ENCODE measurements at regions not wholly inside any gene's neighbourhood (a gene's known extent, or its start where the extent isn't known, plus 50 kb on each side); places are given as distances from the start of the nearest gene placed in this dataset.
"Not testable (repeated sequence)": the region's sequence is repeated elsewhere in the genome, so short reads cannot be mapped to it uniquely, and the experiment has no call there.

DNA sequence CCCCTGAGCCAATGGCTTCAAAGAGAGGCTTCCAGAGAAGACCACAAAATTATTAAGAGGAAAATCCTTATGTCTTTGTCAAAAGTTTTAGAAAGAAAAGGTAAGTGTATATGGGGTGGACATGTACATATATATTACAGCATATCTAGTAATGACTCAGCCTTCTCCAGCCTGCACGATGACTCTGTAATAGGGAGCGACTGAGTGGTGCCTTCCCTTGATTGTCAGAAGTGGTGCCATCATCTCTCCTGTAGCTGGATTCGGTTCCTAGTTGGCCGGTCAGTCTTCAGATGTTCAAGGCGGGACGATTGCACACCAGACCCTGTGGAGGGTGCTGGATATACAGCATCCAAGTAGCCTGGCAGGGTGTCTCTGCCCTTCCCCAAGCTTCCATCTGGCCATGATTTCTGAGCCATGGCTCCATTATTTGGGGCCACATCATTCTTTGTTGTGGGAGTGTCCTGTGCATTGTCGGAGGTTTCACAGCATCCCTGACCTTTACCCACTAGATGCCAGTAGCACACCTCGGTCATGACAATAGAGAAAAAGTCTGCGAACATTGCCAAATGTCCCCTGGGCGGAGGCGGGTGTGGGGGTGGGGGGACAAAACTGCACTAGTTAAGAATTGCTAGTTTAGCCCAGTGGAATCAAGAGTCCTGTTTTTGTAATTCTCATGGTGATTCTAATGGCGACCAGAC lies 206.2 kb upstream of the KAZN start:
- no peak for DNase-seq

DNA sequence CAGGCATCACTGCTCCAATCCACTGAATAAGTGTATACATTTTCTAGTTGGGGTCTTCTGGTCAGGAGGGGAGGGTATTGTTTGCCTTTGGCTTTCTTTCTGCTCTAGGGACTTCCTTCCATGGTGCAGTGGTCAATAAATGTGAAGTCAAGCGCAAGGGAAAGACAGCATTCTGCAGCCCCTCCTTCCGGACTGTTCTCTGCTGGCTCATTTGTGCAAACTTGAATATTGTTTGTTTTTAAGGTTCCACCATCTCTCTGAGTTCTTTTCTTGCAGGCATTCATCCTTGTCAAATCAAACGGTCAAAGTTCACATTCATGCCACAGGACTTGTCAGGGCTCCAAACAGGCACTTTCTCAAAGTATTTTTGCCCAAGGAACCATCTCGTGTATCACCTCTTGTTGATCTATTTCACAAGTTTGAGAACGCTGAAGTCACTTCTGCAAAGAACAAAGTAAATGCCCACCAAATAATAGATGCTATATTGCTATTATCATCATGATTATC lies 205.6 kb upstream of the KAZN start:
- no peak for DNase-seq

DNA sequence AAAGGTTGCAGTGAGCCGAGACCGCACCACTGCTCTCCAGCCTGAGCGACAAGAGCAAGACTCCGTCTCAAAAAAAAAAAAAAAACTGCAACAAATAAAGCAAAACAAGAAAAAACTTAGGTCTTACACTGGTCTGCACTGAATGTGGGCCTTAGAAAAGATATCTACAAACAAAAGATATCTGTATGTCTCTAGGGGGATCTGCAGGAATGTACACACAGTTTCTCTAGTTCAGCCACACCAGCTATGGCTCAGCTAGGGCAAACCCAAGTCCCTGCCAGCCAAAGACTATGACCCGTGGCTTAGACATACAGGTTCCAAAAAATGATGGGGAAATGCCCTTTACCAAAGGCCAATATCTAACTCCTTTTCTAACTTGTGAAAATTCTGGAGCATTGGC lies 202.4 kb upstream of the KAZN start:
- DNase-seq = no peak

DNA sequence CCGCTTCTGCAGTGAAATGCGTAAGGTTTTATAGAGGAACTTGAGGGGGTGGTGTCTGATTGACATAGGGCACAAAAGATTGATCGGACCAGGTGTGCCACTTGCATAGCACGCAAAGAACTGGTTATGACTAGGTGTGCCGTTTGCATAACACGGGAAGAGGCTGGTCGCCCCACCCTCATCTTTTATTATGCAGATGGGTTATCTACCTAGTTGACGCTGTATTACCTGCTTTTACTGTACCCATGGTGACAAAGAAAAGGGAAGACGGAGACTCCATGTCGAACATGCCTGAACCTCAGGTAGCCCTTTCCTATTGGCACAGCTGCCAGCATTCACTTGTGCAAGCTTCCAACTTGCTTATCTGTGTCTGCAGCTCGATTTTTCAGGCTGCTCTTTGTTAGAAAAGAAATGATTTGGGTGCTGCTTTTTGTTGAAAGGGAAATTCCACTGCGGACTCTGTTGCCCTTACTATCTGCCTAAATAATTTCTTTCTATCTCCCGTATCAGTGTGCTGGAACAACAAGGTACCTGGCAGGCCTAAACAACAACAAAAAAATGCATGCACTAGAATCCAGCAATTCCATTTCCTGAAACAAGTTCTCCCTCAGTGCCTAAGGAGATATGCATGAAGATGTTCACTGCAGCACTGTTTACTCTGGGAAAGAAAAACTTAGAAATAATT lies 194.4 kb upstream of the KAZN start:
- no peak for DNase-seq

DNA sequence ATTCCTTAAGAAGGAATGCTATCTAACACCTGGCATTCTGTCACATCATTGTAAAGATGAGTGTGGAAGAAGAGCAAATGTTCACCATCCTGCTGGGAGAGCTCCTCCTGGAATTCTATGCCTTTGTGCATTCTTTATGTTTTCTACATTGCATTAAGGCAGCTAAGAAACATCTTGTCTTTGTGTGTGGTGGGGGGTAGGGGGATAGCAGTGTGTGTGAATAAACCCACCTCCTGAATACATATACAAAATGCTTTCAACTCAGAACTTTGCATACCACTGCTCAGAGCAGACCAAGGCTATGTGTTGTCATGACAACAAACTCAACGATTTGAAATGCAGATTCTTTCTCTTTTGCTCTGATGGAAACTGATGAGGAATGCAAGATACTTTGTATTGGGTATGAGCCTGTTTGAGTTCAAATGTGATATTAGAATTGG lies 193.6 kb upstream of the KAZN start:
- DNase-seq = no peak

DNA sequence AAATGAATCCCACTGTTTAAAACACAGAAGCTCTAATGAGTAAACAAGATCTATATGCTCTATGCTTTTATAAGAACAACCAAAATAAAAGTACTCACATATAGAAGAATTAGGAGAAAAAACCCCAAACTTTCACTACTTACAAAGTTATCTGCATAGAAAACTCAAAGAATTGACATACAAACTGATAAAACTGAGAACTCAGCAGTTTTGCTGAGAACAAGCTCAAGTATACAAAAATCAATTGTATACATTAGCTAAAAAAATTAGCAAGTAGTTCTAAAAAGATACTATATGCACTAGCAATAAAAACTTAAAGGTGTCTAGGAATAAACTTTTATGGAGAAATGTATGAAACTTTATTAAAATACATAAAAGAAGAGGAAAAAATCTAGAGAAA lies 186.2 kb upstream of the KAZN start:
- DNase-seq = no peak

DNA sequence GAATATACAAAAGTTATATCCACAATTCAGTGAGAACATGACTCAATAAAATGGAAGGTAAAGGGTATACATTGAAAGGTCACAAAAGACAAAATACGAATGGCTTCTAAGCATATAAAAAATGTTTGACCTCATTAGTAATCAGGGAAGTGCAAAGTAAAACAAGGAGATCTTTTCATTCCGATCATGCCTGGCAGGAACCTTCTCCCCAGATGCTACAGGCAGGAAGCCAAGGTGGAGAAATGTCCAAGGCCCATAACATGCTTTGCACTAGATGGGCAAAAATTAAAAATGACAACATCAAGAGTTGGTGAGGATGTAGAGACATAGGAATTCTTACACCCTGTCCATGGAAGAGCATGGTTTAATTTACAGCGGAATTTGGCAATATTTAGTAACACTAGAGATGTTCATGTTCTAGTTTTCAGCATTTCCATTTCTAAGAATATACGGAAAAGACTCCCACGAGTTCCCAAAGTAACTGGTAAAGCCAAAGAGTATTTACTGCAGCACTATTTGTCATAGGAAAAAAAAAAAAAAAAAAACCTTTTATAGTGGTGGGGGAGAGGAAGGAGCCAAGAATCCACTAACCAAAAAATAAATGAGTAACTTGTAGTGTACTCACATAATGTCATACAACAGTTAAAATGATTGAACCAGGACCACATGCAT lies 184.5 kb upstream of the KAZN start:
- DNase-seq = no peak

DNA sequence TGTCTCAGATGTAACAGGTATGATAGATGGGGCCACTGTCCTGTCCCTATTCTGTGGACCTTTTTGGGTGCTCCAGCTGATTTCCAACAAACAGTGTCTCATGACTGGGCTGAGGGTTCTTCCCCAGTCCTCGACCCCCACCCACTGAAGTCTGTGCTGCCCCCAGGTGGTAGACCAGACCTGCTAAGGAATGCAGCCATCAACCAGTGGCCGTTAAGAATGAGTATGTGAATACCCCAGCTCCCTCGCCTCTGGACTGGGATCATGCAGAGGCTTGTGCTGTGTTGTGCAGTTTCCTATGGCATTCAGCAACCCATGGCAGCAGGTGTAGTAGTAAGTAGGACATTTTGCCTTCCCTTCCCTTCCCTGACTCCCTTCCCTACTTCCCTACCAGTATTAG lies 183.1 kb upstream of the KAZN start:
- no peak for DNase-seq

DNA sequence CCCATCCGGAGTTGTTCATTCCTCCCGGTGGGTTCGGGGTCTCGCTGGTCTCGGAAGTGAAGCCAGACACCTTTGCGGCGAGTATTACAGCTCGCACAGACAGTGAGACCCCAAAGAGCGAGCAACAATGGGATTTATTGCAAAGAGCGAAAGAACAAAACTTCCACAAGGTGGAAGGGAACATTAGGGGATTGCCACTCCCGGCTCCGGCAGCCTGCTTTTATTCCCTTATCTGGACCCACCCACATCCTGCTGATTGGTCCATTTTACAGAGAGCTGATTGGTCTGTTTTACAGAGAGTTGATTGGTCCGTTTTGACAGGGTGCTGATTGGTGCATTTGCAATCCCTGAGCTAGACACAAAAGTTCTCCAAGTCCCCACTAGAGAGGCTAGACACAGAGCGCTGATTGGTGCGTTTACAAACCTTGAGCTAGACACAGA lies 178.7 kb upstream of the KAZN start:
- DNase-seq = not testable (repeated sequence)

DNA sequence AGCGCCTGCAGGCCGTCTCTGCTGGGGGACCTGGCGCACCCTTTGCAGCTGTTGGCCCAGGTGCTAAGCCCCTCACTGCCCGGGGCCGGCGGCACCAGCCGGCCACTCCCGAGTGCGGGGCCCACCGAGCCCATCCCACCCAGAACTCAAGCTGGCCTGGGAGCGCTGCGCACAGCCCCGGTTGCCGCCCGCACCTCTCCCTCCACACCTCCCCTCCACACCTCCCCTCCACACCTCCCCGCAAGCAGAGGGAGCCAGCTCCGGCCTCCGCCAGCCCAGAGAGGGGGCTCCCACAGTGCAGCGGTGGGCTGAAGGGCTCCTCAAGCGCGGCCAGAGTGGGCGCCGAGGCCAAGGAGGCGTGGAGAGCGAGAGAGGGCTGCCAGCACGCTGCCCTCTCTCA lies 177.8 kb upstream of the KAZN start:
- no peak for DNase-seq

DNA sequence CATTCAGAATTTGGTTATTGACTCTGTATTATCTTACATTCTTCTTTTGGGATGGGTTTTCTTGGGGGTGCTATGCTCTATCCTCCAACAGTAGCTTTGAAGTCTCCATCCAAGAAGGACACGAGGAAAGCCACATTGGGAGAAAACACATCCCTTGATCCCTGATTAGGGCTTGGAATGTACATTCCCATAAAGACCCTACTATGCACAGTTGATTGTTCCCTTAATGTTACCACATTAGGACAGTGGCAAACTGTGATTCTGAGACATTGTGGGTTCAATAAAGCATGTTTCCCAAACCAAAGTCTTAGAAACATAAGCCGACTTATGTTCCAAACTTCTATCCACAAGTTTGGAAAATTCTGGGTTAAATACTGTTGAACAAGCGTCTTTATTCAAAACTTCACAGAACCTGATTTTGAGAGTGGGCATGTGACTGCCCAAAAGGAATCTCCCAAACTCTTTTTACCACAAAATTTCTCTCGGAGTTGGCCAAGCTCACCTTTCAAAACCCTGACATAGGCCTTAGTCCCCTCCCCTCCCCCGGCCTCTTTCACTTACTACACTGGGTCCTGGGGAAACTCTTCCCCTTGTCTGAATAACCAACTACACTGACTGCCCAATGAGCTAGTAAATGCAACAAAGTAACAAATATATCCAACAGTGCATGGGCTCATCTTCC lies 177.0 kb upstream of the KAZN start:
- no peak for DNase-seq

DNA sequence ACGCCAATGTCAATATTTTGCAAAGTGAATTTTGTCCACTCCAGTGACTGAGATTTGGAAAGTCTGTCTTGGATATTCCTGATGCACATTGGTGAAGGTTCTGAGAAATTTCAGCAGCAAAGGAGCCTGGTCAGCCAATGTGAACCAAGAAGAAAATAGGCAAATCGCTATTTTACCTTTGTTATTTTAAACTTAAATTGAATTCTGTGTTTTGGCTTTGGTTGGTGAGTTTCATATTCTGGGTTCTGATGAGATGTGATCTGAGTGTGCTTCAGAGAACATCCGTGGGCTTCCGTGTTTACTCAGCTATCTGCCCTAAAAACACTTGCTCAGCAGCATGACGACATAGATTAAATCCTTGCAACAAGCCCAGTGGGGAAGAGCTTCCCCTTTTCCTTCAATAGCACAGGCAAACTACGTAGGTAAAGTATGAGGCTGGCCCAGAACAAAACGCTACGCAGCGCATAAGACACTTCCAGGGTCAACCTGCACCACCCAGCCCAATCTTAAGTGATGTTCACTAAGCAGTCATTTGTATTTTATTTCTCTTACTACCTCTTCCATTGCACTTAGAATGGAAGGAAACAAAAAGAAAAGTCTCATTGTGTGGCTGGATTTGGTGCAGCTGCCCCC lies 176.4 kb upstream of the KAZN start:
- DNase-seq = no peak

DNA sequence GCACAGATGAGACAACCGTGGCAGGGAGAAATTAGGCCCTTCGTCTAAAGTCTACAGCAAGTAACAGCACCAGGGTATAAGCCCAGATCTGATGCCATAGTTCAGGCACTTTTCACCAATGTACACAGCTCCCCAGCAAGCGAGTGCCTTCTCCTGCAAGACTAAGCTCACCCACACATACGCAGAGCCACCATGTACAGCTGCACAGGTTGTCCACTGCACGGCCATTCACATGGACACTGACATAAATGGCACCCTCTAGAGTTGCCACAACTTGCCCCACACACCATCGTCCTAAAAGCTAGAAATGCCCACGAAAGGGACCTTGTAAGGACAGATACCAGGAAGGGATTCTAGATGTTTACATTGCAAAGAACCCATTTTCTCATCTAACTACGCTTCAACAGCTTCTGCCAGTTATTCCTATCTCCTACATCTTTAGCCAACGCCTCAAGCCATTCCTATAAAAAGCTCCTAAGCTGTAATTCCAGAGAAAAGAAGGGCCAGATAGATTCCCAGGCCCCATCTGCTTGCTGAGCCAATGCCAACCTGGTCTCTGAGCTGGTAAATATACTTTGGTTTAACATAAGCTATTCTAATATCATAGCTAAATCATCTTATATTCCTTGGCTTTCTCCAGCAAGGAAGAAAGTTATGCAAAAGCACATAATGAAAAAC lies 174.0 kb upstream of the KAZN start:
- DNase-seq = no peak

DNA sequence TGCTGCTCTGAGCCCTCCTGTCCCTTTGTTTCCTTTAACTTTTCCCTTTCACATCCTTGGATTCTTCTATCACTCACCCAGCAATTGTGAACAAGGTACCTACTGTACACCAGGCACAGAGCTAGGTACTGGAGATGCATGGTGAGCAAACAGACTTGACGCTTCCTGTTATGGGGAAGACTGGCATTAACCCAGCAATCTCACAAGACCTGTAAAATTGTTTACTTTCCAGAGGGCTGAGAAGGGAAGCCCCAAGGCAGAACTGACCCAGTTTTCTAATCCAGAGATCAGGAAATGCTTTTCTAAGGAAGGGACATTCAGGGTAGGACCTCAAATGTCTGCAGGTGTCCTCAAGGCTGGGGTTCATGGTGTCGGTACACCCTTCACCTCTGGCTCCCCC lies 171.6 kb upstream of the KAZN start:
- DNase-seq = no peak

DNA sequence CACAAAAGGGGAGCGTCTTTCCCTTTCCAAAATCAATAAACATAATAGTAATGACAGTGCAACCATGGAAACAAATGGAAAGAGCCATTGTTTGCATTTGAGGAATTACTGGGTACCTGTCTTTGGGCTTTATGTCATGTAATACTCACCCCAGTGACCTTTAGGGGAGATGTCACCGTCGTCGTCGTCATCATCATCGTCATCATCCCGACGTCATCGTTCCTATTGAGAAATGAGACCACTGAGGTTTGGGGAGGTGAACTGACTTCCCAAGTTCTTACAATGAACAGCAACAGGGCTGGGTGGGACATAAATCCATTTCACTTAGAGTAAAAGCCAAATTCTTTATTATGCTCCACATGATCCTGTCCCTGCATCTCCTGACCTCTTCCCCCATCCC lies 168.9 kb upstream of the KAZN start:
- no peak for DNase-seq

DNA sequence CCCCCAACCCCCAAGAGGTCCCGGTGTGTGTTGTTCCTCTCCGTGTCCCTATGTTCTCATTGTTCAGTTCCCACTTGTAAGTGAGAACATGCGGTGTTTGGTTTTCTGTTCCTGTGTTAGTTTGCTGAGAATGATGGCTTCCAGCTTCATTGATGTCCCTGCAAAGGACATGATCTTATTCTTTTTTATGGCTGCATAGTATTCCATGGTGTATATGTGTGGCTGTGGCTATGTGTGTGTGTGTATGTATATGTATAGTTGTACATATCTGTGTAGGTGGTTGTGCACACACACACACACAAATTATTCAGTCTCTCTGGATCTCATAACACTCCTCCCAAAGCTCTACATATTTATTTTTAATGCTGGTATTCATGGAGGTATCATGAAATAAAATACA lies 165.8 kb upstream of the KAZN start:
- DNase-seq = not testable (repeated sequence)

DNA sequence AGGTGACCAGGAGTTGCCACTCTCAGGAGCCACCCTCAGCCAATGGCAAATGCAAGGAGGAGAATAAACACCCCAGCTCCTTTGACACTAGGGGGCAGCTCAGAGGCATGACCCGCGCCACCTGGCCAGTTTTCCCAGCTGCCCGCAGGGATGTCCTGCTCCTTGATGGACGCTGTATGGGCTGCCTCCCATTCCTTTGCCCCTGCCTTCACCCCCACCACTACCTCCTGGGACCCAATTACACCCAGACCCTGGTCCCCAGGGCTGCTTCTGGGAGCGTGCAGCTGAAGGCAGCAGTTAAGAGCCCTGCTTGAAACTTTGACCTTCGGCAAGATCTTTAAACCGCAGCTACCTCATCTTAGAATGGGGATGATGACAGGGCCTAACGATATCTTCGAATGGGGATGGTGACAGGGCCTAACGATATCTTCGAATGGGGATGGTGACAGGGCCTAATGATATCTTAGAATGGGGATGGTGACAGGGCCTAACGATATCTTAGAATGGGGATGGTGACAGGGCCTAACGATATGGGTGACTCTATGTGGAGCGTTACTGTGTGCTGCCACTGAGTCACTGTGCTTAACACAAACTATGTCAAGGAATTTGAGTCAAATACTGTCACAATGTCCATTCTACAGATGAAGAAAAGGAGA lies 163.0 kb upstream of the KAZN start:
- DNase-seq = no peak

DNA sequence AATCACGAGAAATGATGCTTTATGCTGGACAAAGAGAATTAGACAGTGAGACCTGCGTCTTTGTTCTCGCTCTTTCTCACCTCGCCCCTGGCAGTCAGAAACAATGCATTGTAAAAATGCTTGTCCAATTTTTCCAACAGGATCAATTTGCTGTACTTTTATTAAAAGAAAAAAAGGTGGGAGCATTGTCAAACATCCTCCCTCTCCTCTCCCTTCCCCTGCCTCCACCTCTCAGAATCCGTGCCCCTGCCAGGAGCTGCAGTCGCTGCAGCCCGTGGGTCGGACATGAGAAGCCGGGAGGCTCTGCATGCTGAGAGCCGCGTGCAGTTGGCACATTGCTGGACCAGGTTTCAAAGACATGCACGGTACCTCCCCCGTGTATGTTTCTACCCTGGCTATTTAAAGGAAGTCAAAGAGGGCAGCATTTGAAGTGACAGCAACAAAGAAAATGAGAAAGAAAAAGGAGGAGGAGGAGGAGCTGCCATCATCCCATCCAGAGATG lies 161.0 kb upstream of the KAZN start:
- DNase-seq = peak; percentile 21

DNA sequence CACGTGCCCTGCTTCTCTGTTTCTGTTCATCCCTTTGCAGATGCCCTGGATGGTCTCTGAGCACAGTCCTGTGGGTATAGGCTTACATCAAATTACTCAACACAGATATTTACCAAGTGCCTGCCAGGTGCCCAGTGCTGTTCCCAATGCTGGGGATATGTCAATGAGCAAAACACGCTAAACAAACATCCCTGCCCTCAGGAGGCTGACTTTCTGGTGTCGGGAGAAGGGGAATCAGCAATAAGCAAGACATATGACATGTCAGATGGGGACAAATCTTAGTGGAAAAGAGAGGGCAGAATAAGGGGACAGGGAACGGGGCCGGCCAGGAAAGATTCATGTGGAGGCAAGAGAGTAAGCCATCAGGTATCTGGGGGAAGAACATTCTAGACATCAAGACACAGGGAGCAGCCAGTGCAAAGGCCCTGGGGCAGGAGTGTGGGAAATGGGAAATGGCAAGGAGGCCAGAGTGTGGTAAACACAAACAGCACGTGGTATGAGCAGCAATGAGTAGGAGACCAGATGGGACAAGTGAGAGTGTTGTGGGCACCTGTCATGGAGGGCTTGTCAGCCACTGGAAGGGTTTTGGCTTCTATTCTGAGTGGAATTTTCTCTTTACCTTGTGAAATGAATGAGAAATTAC lies 160.2 kb upstream of the KAZN start:
- DNase-seq = no peak

DNA sequence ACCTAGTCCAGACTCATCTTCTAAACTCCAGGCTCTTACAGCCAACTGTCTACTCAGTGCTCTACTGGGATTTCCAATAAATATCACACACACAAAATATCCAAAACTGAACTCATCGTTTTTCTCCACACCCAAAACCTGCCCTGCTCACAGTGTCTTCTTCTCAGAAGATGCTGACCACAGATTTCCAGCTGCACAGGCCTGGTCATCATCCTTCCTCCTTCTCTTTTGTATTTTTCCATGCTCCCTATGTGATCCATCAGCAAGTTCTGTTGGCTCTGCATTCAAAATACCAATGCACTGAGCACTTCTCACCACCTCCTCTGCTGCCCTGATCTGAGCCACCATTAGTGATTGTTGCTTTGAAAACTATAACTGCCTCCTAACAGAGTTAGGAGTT lies 159.5 kb upstream of the KAZN start:
- no peak for DNase-seq

Data from renal pelvis (tissue), 1 donor.